GF-D8 (cell line): ENCODE measurements at regions not wholly inside any gene's neighbourhood (a gene's known extent, or its start where the extent isn't known, plus 50 kb on each side); places are given as distances from the start of the nearest gene placed in this dataset.

ENCODE experiments used
- DNase-seq: peaks from one replicate; lab custom pipeline; 2025; lab: John Stamatoyannopoulos, UW

DNA sequence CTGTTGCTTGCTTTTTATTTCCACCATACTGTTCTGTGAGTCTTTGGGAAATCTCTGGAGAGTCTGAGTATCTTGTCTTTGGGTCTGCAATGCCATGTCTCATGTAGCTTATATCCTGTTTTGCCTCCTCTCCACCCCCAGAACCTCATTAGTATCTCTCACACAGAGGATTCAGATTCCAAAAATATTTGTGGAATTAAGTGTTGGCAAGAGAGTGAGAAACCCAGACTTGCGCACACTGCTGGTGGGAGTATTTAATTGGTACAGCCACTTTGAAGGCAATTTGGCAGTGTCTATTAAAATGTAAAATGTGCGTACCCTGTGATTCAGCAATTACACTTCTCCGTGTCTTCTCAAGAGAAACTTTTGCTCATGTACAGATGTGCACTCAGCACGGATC, 68.6 kb downstream of the ZNF621 start:
- DNase-seq, result no peak

- no peak for DNase-seq
Observed at GRCh38 chr3:40597441-40597840, 72.7 kb downstream of the ZNF621 start.

DNA sequence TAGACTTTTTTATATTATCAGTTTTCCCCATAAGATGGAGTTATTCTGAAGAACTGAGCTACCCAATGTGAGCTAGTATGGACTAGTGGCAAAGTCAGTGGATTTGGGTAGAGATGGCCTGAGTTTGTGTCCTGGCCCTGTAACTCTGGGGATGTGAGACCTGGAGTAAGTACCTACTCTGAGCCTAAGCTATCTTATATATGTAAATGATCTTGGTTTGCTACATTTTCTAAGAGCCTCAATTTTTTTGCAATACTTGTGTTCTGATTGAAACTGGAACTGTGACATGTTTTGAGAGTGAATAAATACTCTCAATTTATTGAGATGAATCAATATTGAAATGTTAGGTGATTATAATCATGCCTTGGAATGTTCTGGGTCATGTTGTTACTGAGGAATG, 73.6 kb downstream of the ZNF621 start:
- no peak for DNase-seq

DNA sequence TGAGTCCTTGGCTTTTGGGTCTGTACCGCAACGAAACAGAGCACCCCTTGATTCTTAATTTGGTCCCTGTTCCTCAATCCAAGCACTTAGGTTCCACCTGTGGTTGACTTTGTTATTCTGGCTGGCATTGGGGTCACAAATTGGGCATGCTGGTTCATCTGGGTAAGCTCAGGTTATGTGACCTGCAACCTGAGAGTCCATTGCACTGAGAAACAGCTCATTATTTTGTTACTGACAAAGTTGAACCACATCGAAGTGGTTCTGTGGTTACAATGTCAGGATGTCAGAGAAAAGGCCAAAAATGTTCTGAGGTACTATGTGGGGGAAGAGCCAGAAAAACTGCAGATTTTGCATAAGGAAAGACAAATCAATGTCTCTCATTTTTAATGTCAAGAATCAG, 74.2 kb downstream of the ZNF621 start:
- DNase-seq, result no peak

DNA sequence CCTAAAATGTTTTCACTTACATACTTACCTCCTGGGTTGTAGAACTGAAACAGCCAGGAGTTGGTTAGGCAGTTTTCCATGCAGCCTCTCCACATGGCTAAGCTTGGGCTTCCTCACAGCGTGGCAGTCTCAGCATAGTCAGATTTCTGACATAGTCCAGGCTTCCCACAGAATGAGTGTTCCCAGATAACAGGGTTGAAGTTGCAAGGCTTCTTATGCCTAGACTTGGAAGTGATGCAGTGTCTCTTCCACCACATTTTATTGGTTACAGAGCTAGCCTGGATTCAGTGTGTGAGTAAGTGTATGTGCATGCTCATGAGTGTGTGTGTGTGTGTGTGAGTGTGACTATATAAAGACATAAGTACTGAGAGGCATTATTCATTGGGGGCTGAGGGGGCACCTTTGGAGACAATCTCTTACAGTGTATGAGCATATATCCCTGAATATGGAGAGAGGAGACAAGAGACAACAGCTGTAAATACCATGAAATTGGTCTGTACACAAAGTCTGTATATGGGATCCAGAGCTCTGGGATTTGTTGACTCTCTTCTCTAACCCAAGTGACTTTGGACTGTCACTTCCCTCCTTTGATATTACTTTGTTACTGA, 78.1 kb downstream of the ZNF621 start:
- DNase-seq, result no peak

DNA sequence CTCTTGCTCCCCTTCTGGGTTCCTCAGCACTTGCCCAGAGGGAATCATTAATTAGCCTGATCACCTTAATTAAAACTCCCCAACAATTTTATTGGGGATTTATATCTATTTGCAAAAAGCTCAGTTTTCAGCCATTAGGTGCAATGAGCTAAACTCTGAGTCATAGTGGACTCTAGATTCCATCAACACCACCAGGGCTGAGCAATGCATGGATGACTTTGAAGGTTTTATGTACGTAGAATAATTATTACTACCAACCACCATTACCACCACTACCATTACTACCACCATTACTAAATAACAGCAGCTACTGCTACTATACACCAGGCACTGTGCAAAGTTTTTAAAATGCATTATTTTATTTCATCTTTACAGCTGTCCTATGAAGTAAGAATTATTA, 81.2 kb downstream of the ZNF621 start:
- DNase-seq, result no peak

DNA sequence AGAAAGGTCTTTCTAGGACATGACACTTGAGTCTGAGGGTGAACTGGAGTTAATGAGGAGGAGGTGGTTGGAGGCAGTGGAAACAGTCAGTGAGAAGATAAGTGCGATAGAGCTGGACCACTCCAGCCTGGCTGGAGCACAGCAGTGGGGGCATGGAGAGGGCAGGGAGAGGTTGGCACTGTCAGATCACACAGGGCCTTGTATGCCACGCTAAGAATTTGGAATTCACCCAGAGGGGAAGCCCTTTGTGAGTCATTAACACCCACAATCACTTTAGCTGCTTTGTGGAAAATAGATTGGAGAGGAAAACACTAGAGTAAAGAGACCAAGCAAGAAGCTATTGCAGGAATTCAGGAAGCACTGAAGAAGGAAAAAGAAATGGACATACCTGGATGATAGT, 83.3 kb downstream of the ZNF621 start:
- DNase-seq, result no peak

- no peak for DNase-seq
Observed at GRCh38 chr3:40613306-40613705, 88.5 kb downstream of the ZNF621 start.

GRCh38 chr3:40615110-40615915, 90.6 kb downstream of the ZNF621 start:
- no peak for DNase-seq

DNA sequence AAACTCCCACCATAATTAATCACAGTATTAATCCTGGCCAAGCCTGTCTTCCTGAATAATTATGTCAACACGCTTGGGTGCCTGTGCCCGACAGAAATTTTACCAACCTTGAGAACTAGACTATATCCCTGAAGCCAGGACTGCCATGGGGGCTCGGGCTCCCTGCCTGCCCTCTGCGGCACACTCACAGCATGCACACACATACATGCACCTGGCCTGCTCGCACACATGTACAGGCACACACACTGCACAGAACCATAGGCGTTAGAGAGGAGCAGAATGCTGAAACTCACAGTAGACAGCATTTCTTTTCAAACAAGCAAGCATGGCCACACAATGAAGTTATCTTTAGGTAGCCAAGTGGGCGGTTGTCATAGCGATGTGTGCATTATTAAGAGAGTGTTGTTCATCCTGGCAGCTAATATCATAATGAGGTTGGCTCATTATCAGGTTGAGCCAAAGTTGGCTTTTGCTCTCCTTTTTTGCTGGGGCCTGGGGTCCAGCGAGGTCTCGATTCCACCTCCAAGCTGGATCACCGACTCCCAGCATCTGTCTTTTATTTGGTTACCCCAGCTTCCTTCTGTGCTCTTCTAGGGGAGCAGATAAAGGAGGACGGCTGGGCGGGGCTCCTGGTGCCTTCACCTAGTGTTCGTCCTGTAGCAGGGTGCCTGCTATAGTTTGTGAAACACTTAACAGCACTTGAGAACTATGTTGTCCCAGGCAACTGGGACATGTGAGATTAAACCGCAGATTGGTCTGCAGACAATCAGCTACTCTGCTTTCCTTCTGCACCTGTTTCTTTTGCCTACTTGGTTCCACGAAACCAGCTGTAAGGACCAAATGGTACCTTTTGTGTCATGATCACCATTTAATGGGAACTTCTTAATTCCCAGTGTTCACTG, 91.4 kb downstream of the ZNF621 start:
- no peak for DNase-seq

DNA sequence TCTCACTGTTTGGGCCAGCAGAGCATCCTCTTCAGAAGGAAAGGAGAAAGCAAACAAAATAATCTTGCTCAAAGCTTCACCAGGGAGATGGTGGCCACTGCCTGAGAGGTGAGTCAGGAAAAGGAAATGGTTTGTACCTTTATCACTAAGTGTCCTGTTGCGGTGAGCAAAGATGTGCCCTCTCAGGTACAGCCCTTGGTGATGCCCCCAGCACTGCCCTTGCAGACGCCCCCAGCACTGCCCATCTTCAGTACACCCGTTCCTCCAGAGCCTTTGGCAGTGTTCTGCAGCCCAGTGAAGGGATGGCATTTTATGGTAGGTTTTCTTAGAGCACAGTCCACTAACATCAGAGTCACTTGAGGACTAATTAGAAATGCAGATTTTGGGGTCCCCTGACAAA, 92.3 kb downstream of the ZNF621 start:
- no peak for DNase-seq

- no peak for DNase-seq
Observed at GRCh38 chr3:40618158-40618557, 93.4 kb downstream of the ZNF621 start.

GRCh38 chr3:40620151-40620550, 95.4 kb downstream of the ZNF621 start:
- no peak for DNase-seq

- no peak for DNase-seq
Observed at GRCh38 chr3:40621252-40621651, 96.5 kb downstream of the ZNF621 start.

GRCh38 chr3:40623567-40623966, 98.8 kb downstream of the ZNF621 start:
- DNase-seq, result peak; percentile 48

GRCh38 chr3:40624189-40624769, 99.5 kb downstream of the ZNF621 start:
- DNase-seq, result no peak

DNA sequence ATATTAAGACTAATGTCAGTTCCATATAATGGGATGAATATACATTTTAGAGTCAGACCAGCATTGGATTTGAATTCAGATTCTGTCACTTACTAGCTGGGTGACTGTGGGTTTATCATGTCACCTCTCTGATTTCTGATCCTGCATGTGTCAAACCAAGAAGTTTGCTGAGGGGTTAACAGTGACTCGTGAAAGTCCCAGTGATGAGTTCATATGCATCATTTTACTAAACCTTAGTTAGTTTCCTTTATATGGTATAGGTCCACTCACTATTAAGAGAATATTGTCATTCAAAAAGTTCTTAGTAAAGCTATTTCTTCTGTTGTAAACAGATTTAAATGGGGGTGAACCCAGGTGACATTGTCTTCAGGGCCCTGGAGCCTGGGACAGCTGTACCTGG, 102.3 kb downstream of the ZNF621 start:
- DNase-seq, result no peak

- DNase-seq, result no peak
Observed at GRCh38 chr3:40628984-40629383, 104.2 kb downstream of the ZNF621 start.

DNA sequence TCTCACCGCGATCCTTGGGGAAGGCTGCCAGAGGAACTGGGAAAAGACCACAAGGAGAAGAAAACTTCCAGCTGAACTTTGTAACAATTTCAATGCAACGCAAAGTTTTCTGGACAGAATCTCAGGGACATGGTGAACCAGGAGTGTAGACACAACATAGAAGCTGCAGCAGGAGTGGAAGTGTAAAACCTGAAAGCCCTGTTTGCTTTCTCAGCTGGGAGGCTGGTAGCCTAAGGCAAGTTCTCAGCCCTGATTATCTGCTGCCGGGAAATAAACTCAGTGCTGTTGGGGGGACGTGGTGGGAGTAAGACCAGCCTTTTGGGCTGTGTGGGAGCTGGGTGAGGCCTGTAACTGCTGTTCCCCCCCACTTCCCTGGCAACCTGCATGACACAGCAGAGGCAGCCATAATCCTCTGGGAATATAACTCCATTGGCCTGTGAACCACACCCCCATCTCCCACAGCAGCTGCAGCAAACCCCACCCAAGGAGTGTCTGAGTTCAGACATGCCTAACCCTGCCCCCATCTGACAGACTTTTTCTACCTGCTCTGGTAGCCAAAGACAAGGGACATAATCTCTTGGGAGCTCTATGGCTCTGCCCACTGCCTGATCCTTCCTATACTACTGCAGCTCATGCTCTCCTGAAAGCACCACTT, 106.7 kb downstream of the ZNF621 start:
- DNase-seq, result no peak

DNA sequence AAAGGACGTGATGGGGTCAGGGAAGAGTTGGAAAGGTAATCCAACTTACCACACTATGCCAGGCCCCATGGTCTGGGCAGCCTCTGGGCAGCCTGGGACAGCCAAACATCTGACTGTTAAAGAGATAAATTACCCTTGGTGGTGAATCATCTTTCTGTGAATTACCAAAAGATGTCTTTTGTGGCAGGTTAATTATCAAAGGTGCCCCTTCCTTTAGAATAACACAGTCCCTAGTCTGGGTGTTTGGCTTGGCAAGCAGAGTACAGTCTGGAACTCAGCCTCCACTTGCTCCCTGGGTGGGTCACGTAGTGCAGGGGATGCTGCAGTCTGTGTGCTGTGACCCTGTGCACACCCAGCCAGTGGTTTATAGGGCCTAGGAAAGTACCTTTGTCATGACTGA, 113.1 kb downstream of the ZNF621 start:
- no peak for DNase-seq

GRCh38 chr3:40639006-40639405, 114.2 kb downstream of the ZNF621 start:
- no peak for DNase-seq

DNA sequence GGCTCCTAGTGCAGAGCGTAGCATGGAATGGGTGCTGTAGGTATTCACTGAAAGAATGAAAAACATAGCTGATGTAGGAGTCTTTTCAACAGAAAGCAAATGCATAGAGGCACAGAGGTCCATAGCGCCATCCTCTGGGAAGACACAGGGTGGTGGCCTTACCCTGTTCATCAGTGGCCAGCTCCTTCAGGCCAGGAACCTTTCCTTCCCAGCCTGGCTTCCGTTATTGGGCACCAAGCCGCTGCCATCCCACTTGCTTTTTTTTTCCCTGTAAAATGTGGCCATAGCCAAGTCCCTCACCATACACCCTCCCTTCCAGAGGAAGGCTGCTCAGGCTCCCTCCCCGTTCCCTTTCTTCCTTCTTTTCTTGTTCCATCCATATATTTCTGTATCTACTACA, 118.1 kb downstream of the ZNF621 start:
- DNase-seq, result no peak
